ENCODE measurements at regions not wholly inside any gene's neighbourhood (a gene's known extent, or its start where the extent isn't known, plus 50 kb on each side); places are given as distances from the start of the nearest gene placed in this dataset.

DNA sequence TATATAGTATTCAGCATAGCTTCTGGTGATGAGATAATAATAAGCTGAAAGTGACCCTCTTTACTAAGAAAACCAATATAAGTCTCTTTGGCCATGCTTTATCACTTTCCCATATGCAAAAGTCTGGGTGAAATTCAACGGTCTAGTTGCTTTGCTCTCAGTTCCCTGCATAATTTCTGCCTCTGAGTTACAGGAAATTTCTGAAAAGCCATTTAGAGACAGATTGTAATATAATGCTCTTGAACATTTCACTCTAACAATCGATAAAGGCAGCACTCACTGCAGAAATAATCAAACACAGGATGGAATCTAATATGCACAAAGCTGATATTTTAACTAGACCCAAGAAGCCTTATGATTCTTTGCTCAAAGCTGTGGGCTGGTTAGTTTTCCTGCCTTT is 100.1 kb upstream of the LIFR start:
- no peak for DNase-seq (ENCODE audit: insufficient read length, low spot score)
- no peak for FAIRE-seq
- TF ChIP-seq, protein P1, sequence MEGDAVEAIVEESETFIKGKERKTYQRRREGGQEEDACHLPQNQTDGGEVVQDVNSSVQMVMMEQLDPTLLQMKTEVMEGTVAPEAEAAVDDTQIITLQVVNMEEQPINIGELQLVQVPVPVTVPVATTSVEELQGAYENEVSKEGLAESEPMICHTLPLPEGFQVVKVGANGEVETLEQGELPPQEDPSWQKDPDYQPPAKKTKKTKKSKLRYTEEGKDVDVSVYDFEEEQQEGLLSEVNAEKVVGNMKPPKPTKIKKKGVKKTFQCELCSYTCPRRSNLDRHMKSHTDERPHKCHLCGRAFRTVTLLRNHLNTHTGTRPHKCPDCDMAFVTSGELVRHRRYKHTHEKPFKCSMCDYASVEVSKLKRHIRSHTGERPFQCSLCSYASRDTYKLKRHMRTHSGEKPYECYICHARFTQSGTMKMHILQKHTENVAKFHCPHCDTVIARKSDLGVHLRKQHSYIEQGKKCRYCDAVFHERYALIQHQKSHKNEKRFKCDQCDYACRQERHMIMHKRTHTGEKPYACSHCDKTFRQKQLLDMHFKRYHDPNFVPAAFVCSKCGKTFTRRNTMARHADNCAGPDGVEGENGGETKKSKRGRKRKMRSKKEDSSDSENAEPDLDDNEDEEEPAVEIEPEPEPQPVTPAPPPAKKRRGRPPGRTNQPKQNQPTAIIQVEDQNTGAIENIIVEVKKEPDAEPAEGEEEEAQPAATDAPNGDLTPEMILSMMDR (IDR thresholded peaks at IDR 0.05; ENCODE audit: insufficient read depth, missing control alignments), result no peak

DNA sequence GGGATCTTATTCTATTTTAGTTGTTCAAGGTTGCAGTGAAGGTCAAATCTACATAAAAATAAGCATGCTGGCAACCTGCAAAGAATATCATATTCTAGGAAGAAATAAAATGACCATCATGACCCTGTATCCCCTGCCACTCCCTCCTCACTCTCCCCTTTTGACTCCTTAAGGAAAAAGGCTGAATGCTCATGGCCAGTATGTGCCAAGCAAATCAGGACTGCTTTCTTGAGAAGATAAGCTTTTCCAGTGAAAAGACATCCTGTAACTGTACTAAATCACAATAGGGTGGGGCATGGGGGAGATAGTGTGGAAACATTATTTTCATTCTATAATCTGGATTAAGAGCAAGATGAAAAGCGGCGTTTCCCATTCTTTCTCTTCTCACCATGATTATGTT is 100.6 kb upstream of the LIFR start:
- TF ChIP-seq, protein P1 (IDR thresholded peaks at IDR 0.05; ENCODE audit: insufficient read depth, missing control alignments), result no peak
- DNase-seq (ENCODE audit: insufficient read length, low spot score), result no peak
- FAIRE-seq, result no peak

DNA sequence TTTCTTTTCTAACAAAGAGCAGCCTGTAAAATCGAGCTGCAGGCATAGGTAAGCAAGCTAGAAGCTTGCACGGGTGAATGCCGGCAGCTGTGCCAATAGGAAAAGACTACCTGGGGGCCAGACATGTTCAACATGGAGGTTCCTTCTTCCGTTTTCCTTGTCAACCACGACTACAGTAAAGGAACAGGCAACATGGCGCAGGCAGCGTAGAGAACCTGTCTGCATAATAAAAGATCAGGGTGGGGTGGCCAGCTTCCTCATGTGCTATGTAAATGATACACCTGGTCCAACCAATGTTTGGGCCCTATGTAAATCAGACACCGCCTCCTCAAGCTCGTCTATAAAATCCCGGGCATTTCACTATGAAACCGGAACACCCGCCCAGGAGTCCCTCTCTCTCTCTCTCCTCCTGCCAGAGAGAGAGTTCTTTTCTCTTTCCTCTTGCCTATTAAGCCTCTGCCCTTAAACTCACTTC is 103.8 kb upstream of the LIFR start:
- FAIRE-seq, result no peak
- TF ChIP-seq, protein P1 (IDR thresholded peaks at IDR 0.05; ENCODE audit: insufficient read depth, missing control alignments), result no peak
- DNase-seq (ENCODE audit: insufficient read length, low spot score), result no peak

DNA sequence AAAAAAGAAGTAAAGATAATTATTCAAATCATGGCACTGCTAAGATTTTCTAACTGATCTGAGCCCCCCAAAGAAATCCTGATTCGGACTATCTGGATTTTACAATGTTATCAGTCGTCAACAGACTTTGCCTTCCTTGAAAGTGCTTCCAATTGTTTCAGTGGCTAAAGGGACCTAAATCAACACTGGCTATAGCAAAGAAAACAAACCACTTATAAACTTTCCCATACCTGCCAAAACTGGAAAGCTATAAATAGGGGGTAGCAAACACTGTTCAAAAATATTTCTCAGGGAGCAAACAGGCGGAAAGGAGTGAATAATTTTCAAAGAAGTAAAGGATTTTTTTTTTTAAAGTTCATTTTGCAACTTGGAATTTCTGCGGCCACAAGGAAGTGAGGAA is 105.6 kb upstream of the LIFR start:
- TF ChIP-seq, protein P1 (IDR thresholded peaks at IDR 0.05; ENCODE audit: insufficient read depth, missing control alignments), result no peak
- no peak for FAIRE-seq
- DNase-seq (ENCODE audit: insufficient read length, low spot score), result no peak

DNA sequence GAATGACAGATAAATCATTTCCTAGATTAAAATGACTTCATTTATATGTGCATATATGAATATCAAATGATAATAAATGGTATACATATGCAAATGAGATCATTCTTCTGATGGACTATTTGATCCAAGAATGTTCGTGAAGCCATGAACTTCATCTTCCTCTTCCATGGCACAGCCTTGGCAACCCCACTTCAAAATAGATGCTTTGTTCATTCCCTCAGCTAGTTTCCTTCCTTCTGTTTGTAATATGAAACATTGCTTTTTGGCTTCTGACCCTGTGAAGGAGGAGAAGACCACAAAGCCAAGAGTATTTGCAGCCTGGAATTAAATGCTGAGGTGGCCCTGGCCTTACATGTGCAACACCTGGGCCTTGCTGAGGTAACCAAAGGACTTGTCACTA is 106.8 kb upstream of the LIFR start:
- TF ChIP-seq, protein P1 (IDR thresholded peaks at IDR 0.05; ENCODE audit: insufficient read depth, missing control alignments), result no peak
- DNase-seq (ENCODE audit: insufficient read length, low spot score) (no peak), FAIRE-seq (no peak)

DNA sequence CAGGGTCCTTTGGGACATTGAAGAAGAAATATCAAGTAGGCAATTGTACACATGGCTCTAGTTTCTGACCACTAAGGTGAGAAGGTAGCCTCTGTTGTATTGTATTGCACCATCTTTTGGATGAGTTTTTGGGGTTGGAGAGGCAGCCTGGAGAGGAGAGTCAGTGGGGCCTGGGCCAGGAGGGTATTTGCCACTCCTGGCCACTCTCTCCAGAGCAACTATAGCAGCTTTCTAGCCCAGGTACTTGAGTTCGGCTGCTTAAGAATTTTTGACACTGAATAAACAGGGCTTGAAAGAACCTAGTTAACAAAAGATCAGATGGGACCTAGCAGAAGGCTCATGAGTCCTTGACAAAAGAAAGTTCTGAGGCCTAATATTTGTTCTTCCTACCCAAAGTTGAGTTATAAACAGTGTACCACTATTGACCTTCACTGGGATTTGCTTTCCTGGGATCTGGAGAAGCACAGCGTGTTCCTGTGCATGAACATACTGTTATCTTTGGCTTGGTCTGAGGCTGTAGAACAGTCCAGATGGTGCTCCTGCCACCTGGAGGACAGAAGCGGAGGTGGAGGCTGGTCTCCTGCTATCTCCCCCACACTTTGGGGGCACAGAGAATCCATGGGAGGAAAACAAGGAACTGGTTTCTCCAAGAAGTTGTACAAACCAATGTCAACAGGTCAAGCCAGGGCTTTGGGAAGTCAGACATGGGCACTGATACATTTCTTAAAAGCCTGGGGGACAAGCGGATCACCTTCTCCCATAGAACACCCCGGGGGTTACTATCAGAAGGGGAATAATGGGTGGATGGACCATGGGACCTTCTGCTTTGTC is 110.4 kb upstream of the LIFR start:
- FAIRE-seq (no peak), DNase-seq (ENCODE audit: insufficient read length, low spot score) (no peak)
- TF ChIP-seq, protein P1 (IDR thresholded peaks at IDR 0.05; ENCODE audit: insufficient read depth, missing control alignments), result peak; percentile 41

DNA sequence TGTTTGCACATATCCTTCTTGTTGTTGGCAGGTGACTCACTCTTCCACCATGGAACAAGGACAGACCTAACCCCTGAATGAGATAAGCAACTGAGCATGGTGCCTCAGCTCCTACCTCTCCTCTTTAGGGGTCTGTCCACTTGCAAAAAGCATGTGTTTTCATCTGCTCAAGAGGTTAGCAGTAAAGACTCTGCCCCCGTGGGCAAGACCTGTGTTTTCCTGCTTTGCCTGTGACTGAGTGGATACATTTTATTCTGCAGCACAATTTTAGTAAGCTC is 111.0 kb upstream of the LIFR start:
- TF ChIP-seq, protein P1 (IDR thresholded peaks at IDR 0.05; ENCODE audit: insufficient read depth, missing control alignments), result no peak
- FAIRE-seq, result no peak
- DNase-seq (ENCODE audit: insufficient read length, low spot score), result no peak
